Suprapubic skin (tissue), 4 donors: ENCODE measurements at regions not wholly inside any gene's neighbourhood (a gene's known extent, or its start where the extent isn't known, plus 50 kb on each side); places are given as distances from the start of the nearest gene placed in this dataset.
"Not testable (repeated sequence)": the region's sequence is repeated elsewhere in the genome, so short reads cannot be mapped to it uniquely, and the experiment has no call there.

Experiments
- DNase-seq, 2 donors: peaks; one replicate each; pipeline ENCODE4 v3.0.0-alpha.2; 2019; ENCODE audit warnings: low spot score in 2 of 2
- H3K27ac ChIP-seq: fragments of 200-600 bp; sonication (generic); one replicate; pipeline ENCODE4 v1.5.1; 2019
- H3K27me3 ChIP-seq: fragments of 200-600 bp; sonication (generic); one replicate; pipeline ENCODE4 v1.5.1; 2019
- H3K36me3 ChIP-seq: fragments of 200-600 bp; sonication (generic); one replicate; pipeline ENCODE4 v1.5.1; 2019
- H3K4me1 ChIP-seq: fragments of 200-600 bp; sonication (generic); one replicate; pipeline ENCODE4 v1.5.1; 2019
- H3K4me3 ChIP-seq: fragments of 200-600 bp; sonication (generic); one replicate; pipeline ENCODE4 v1.5.1; 2019; ENCODE audit warnings: mild to moderate bottlenecking
- H3K9me3 ChIP-seq: fragments of 200-600 bp; sonication (generic); one replicate; pipeline ENCODE4 v1.5.1; 2019
- CTCF ChIP-seq, 2 donors: fragments of 200-600 bp in 1 of 2; fragments of 450-650 bp in 1 of 2; sonication (generic) in 1 of 2; IDR thresholded peaks; one replicate each; pipeline ENCODE4 v1.5.1; 2016 to 2019; ENCODE audit warnings: antibody characterized with exemption in 2 of 2, mild to moderate bottlenecking in 1 of 2, moderate library complexity in 1 of 2
- EP300 ChIP-seq: sonication (generic); formaldehyde crosslinking; IDR thresholded peaks from one replicate; pipeline ENCODE4 v1.6.1; 2017; ENCODE audit warnings: antibody characterized with exemption
- POLR2A ChIP-seq, 2 donors: fragments of 450-650 bp; IDR thresholded peaks; one replicate each; pipeline ENCODE4 v1.6.1; 2017; ENCODE audit warnings: antibody characterized with exemption in 2 of 2, mild to moderate bottlenecking in 2 of 2, moderate library complexity in 2 of 2
- POLR2AphosphoS5 ChIP-seq, 3 donors: sonication (generic); formaldehyde crosslinking; IDR thresholded peaks; one replicate each; pipeline ENCODE4 v1.6.1; 2017; ENCODE audit warnings: antibody characterized with exemption in 3 of 3
- WGBS: methylation state at CpG from one replicate; pipeline ENCODE4 v1.1.5; 2018; 5-methylcytosine and 5-hydroxymethylcytosine counted together

- H3K36me3 ChIP-seq: no peaks in the 10 kb centered on the region
- WGBS: 44% methylated on average over 5 of the region's 5 CpGs
- H3K4me1 ChIP-seq: no peaks in the 10 kb centered on the region
- H3K27me3 ChIP-seq: no peaks in the 10 kb centered on the region
- no peak overlapping the region for H3K27ac ChIP-seq
- peaks cover 25% of the 10 kb centered on the region for H3K9me3 ChIP-seq
- no peak for TF ChIP-seq POLR2AphosphoS5 (IDR thresholded peaks at IDR 0.05)
- no peak for TF ChIP-seq POLR2A (IDR thresholded peaks at IDR 0.05)
- no peak for TF ChIP-seq CTCF (IDR thresholded peaks at IDR 0.05)
- no peak for TF ChIP-seq EP300
- H3K4me3 ChIP-seq: no peak overlapping the region
- no peak for DNase-seq
Observed at GRCh38 chr21:10463156-10463555, 58.2 kb upstream of the TPTE start.

GRCh38 chr21:10464975-10465374 is 56.4 kb upstream of the TPTE start:
- 51% methylated on average over 3 of the region's 3 CpGs for WGBS

GRCh38 chr21:10465524-10466110 is 55.8 kb upstream of the TPTE start:
- H3K27me3 ChIP-seq, H3K4me3 ChIP-seq, H3K4me1 ChIP-seq, H3K27ac ChIP-seq, H3K36me3 ChIP-seq: not testable (repeated sequence)
- WGBS: 63% methylated on average over 10 of the region's 10 CpGs
- peaks cover 20% of the 10 kb centered on the region for H3K9me3 ChIP-seq
- peak; percentile 76 to 87 for DNase-seq

More at GRCh38 chr21:10464975-10465374, 56.4 kb upstream of the TPTE start:
- Histone ChIP-seq H3K27ac (no peak overlapping the region), H3K9me3 (peaks cover 25% of the 10 kb centered on the region), H3K4me1 (no peaks in the 10 kb centered on the region), H3K4me3 (no peak overlapping the region), H3K36me3 (no peaks in the 10 kb centered on the region), H3K27me3 (no peaks in the 10 kb centered on the region)
- TF ChIP-seq POLR2A (IDR thresholded peaks at IDR 0.05) (no peak), EP300 (no peak)
- DNase-seq: no peak

GRCh38 chr21:10466200-10466599 is 55.2 kb upstream of the TPTE start:
- no peak for TF ChIP-seq CTCF (IDR thresholded peaks at IDR 0.05)
- TF ChIP-seq EP300: no peak
- no peak for TF ChIP-seq POLR2A (IDR thresholded peaks at IDR 0.05)
- no peak for TF ChIP-seq POLR2AphosphoS5 (IDR thresholded peaks at IDR 0.05)
- Histone ChIP-seq H3K27me3 (no peaks in the 10 kb centered on the region), H3K27ac (no peak overlapping the region), H3K4me1 (no peaks in the 10 kb centered on the region), H3K4me3 (no peak overlapping the region), H3K36me3 (no peaks in the 10 kb centered on the region), H3K9me3 (peaks cover 20% of the 10 kb centered on the region)
- no peak for DNase-seq
- 22% methylated on average over 2 of the region's 2 CpGs for WGBS
